Type B pancreatic cell (in vitro differentiated cells): ENCODE measurements at regions not wholly inside any gene's neighbourhood (a gene's known extent, or its start where the extent isn't known, plus 50 kb on each side); places are given as distances from the start of the nearest gene placed in this dataset.
A peak's percentile ranks its signal among the peaks of the same experiment; 100 is the strongest.

Source experiments
- DNase-seq: peaks from one replicate; pipeline ENCODE4 v3.0.0; 2021; ENCODE audit warnings: mixed read lengths; ENCODE audit not compliant: unreplicated experiment; ENCODE audit errors: extremely low spot score
- H3K27ac Mint-ChIP-seq: 2 replicates; pipeline ENCODE4 v1.8.0; 2021; ENCODE audit warnings: mild to moderate bottlenecking, mixed read lengths
- H3K27me3 Mint-ChIP-seq: 2 replicates; pipeline ENCODE4 v1.8.0; 2021; ENCODE audit warnings: mixed read lengths
- H3K36me3 Mint-ChIP-seq: 2 replicates; pipeline ENCODE4 v1.8.0; 2021; ENCODE audit warnings: mixed read lengths
- H3K4me1 Mint-ChIP-seq: one replicate; pipeline ENCODE4 v1.8.0; 2021; ENCODE audit warnings: mixed read lengths; ENCODE audit not compliant: unreplicated experiment
- H3K4me3 Mint-ChIP-seq: 2 replicates; pipeline ENCODE4 v1.8.0; 2021; ENCODE audit warnings: mild to moderate bottlenecking, mixed read lengths
- H3K9me3 Mint-ChIP-seq: 2 replicates; pipeline ENCODE4 v1.8.0; 2021; ENCODE audit warnings: mixed read lengths
- TF ChIP-seq, protein P1 (sequence below): fragments of 200-600 bp; sonication (generic); conservative IDR thresholded peaks from 2 replicates; pipeline ENCODE4 v1.5.0; 2021; ENCODE audit warnings: antibody characterized with exemption, mild to moderate bottlenecking

DNA sequence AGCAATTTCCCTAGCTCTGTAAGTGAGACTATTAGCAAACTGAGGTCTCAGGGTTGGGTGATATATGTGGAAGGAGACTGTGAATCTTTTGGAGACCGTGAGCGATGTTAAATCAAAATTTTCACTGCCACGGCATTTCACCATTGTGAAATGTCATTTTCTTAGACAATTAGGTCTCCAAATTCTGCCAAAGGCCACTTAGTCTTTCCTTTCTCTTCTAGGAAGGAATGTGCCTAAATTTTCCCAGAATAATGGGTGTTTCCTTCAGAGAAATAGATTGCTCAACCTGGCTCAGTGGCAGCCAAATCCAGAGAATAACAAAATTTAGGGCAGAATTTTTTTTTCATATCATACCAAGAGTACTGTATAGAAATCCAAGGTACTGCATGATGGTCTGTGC is 64.5 kb upstream of the SCEL start:
- TF ChIP-seq, protein P1, sequence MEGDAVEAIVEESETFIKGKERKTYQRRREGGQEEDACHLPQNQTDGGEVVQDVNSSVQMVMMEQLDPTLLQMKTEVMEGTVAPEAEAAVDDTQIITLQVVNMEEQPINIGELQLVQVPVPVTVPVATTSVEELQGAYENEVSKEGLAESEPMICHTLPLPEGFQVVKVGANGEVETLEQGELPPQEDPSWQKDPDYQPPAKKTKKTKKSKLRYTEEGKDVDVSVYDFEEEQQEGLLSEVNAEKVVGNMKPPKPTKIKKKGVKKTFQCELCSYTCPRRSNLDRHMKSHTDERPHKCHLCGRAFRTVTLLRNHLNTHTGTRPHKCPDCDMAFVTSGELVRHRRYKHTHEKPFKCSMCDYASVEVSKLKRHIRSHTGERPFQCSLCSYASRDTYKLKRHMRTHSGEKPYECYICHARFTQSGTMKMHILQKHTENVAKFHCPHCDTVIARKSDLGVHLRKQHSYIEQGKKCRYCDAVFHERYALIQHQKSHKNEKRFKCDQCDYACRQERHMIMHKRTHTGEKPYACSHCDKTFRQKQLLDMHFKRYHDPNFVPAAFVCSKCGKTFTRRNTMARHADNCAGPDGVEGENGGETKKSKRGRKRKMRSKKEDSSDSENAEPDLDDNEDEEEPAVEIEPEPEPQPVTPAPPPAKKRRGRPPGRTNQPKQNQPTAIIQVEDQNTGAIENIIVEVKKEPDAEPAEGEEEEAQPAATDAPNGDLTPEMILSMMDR = no peak
- Mint-ChIP-seq H3K4me1 (no peaks in the 10 kb centered on the region), H3K27me3 (no peaks in the 10 kb centered on the region), H3K36me3 (no peaks in the 10 kb centered on the region), H3K9me3 (peaks cover 4% of the 10 kb centered on the region), H3K27ac (no peak overlapping the region), H3K4me3 (no peak overlapping the region)
- no peak for DNase-seq

DNA sequence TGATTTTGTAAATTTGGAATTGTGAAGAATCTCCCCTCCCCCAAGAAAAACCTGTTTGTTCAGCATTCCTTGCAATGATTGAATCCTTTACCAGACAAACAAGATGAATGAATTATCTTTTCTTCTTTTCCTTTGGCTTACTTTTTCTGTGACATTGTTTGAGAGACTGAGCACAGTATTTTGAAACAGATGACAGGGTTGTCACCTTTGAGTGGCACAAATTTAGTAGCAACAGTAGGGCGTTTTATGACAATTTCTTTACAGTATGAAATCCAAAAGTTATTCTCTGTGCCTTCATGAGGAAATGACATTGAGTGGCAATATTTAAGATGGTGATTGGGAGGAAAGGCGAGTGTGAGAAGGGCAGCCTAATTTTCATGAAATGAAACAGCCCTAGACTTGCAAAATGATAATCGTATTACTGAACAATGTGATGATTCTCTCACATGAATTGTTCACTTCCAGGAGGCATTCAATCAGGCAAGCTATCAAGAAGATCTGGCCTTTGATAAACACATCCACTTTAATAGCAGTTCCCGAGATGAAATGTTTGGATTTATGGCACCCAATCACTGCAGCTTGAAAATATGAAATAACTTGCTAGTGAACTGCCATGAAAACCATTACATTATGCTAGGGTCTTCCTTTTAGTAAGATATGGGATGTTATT is 68.6 kb upstream of the SCEL start:
- TF ChIP-seq, protein P1 = no peak
- Mint-ChIP-seq H3K4me1 (no peaks in the 10 kb centered on the region), H3K27me3 (no peaks in the 10 kb centered on the region), H3K9me3 (no peaks in the 10 kb centered on the region), H3K36me3 (no peaks in the 10 kb centered on the region), H3K27ac (peak overlapping the region; percentile 45), H3K4me3 (peak overlapping the region; percentile 37)
- DNase-seq = no peak

DNA sequence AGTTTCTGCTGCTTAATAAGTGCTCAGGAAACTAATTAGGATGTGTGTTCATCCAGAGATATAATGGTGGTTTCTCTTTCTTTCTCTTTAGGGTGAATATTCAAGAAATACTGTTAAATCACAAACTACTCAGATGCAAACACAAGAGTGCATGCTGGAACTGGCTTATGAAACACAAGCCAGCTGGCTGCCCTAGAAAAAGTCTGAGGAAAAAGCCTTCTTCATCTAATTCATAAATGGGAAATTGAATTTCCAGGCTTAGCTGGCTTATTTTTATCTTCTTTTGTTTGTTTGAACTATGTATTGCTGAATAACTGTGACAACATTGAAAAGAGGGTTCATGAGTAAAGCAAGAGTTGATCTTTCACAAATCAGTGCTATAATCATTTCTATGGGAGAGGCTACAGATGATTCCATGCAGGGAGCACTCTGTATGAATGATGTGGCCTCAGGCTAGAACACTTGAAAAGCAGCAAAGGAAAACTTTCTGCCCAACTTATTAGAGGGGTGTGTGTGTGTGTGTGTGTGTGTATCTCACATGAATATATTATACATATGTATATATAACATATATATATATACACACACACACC is 69.8 kb upstream of the SCEL start:
- Mint-ChIP-seq H3K4me1 (no peaks in the 10 kb centered on the region), H3K4me3 (no peak overlapping the region), H3K36me3 (no peaks in the 10 kb centered on the region), H3K9me3 (no peaks in the 10 kb centered on the region), H3K27ac (peak overlapping the region; percentile 14), H3K27me3 (no peaks in the 10 kb centered on the region)
- TF ChIP-seq, protein P1 = no peak
- no peak for DNase-seq

DNA sequence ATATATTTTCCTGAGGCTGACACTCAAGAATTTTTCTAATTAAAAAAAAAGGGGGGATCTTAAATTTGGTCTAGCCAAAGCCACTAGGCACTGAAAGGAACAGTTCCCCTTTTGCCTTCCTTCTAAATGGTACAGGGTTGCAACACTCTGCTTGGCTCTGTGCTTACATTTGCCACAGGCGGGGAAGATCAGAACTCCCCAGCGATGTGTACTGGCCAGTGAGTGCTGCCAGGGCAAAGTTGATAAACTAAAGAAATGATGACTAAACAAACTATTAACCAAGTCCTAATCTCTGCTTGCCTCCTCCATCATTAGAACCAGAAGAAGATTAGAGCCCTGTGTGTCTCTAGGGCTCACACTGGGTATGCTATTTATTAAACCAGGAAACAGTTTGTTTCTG is 75.3 kb upstream of the SCEL start:
- H3K27me3 Mint-ChIP-seq = no peaks in the 10 kb centered on the region
- TF ChIP-seq, protein P1 = no peak
- no peak overlapping the region for H3K27ac Mint-ChIP-seq
- no peaks in the 10 kb centered on the region for H3K36me3 Mint-ChIP-seq
- no peak for DNase-seq
- H3K4me1 Mint-ChIP-seq = peaks cover 26% of the 10 kb centered on the region
- no peak overlapping the region for H3K4me3 Mint-ChIP-seq
- no peaks in the 10 kb centered on the region for H3K9me3 Mint-ChIP-seq

DNA sequence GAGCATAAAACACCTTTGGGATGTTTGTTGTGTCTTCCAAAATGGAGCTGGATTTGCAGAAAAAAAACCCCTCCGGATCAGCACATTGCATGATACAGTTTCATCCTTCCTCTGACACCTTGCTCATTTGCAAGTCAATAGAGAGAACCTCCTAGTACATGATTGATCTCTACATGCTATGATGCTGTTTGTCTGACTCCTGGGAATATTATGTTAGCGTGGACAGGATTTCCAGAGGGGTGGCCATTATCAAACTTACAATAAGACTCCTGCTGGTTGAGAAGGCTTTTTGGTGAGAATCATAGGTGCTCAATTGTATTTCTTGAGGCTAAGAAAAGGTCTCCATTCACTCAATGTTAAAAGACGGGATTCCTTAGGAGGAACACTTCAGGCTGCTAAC is 75.9 kb upstream of the SCEL start:
- Mint-ChIP-seq H3K4me1 (peaks cover 26% of the 10 kb centered on the region), H3K4me3 (no peak overlapping the region), H3K9me3 (no peaks in the 10 kb centered on the region), H3K27ac (no peak overlapping the region), H3K27me3 (no peaks in the 10 kb centered on the region), H3K36me3 (no peaks in the 10 kb centered on the region)
- no peak for DNase-seq
- TF ChIP-seq, protein P1 = no peak
